Endothelial cell of umbilical vein (primary cell): ENCODE measurements at regions not wholly inside any gene's neighbourhood (a gene's known extent, or its start where the extent isn't known, plus 50 kb on each side); places are given as distances from the start of the nearest gene placed in this dataset.

ENCODE experiments used
- MYC ChIP-seq: IDR thresholded peaks from one replicate; pipeline ENCODE4 v1.6.1; 2011; ENCODE audit warnings: mild to moderate bottlenecking, low read depth, low read length
- TF ChIP-seq, protein P1 (sequence below), 2 donors: IDR thresholded peaks; 1 replicate in 1 of 2; 2 replicates in 1 of 2; pipeline ENCODE4 v1.5.1; 2011; ENCODE audit warnings: low read length in 2 of 2, mild to moderate bottlenecking in 2 of 2, moderate library complexity in 2 of 2, control low read depth in 1 of 2, inconsistent platforms in 1 of 2, low read depth in 1 of 2; ENCODE audit not compliant: insufficient read depth in 1 of 2; ENCODE audit errors: extremely low read depth in 1 of 2

DNA sequence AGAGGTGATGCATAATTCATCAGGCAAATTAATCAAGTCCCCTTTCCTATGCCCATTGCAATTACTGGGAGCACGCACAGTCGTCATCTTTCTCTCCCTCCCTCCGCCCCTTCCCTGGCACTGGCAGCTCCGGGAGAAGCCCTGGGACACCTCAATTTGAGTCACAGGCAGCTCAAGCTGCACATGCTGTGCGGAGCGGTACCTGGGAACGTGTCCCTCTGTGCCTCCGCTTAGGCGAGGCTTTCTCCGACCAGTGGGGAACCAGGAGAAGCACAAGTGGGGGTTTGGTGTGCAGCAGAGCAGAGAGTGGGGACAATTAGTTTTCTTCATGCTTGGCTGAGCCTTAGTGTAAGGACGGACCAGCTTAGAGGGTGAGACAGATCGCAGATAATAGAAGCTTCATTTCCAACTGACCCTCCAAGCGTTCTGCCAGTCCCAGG is 88.3 kb downstream of the SOX14 start:
- TF ChIP-seq, protein P1, sequence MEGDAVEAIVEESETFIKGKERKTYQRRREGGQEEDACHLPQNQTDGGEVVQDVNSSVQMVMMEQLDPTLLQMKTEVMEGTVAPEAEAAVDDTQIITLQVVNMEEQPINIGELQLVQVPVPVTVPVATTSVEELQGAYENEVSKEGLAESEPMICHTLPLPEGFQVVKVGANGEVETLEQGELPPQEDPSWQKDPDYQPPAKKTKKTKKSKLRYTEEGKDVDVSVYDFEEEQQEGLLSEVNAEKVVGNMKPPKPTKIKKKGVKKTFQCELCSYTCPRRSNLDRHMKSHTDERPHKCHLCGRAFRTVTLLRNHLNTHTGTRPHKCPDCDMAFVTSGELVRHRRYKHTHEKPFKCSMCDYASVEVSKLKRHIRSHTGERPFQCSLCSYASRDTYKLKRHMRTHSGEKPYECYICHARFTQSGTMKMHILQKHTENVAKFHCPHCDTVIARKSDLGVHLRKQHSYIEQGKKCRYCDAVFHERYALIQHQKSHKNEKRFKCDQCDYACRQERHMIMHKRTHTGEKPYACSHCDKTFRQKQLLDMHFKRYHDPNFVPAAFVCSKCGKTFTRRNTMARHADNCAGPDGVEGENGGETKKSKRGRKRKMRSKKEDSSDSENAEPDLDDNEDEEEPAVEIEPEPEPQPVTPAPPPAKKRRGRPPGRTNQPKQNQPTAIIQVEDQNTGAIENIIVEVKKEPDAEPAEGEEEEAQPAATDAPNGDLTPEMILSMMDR (IDR thresholded peaks at IDR 0.05; ENCODE audit: extremely low read depth in 1 of 2, insufficient read depth in 1 of 2, low read depth in 1 of 2, low read length in 2 of 2) = no peak
- no peak for TF ChIP-seq MYC
